AG10803 (cell line): ENCODE measurements at regions not wholly inside any gene's neighbourhood (a gene's known extent, or its start where the extent isn't known, plus 50 kb on each side); places are given as distances from the start of the nearest gene placed in this dataset.

Experiments used
- DNase-seq: peaks from one replicate; pipeline ENCODE4 v3.0.0; 2010; ENCODE audit warnings: low read depth
- H3K4me3 ChIP-seq: 2 replicates; pipeline ENCODE4 v1.5.1; 2011; ENCODE audit warnings: mild to moderate bottlenecking, low read length, control low read depth
- CTCF ChIP-seq: conservative IDR thresholded peaks from 2 replicates; pipeline ENCODE4 v1.5.1; 2011; ENCODE audit warnings: mild to moderate bottlenecking, low read length, control low read depth, inconsistent platforms

- DNase-seq: no peak
- TF ChIP-seq CTCF: no peak
- H3K4me3 ChIP-seq: no peak overlapping the region
These were observed 1396.5 kb downstream of the OTOL1 start for GRCh38 chr3:162892921-162893793.

GRCh38 chr3:162897291-162897690 lies 1400.7 kb downstream of the OTOL1 start:
- no peak for TF ChIP-seq CTCF
- H3K4me3 ChIP-seq: no peak overlapping the region

GRCh38 chr3:162932503-162932902 lies 1435.9 kb downstream of the OTOL1 start:
- no peak for TF ChIP-seq CTCF
- H3K4me3 ChIP-seq: no peak overlapping the region
- no peak for DNase-seq

More at GRCh38 chr3:162897291-162897690, 1400.7 kb downstream of the OTOL1 start:
- no peak for DNase-seq

- no peak overlapping the region for H3K4me3 ChIP-seq
- no peak for TF ChIP-seq CTCF
- no peak for DNase-seq
These were observed 1437.0 kb downstream of the OTOL1 start for GRCh38 chr3:162933656-162934055.

- no peak for DNase-seq
- no peak for TF ChIP-seq CTCF
- H3K4me3 ChIP-seq: no peak overlapping the region
These were observed 1440.1 kb downstream of the OTOL1 start for GRCh38 chr3:162936706-162937105.

GRCh38 chr3:162938083-162938482 lies 1441.5 kb downstream of the OTOL1 start:
- DNase-seq: no peak
- H3K4me3 ChIP-seq: no peak overlapping the region
- TF ChIP-seq CTCF: no peak

- H3K4me3 ChIP-seq: no peak overlapping the region
- TF ChIP-seq CTCF: no peak
- DNase-seq: no peak
These were observed 1449.0 kb downstream of the OTOL1 start for GRCh38 chr3:162945626-162946025.
